H1 (cell line): ENCODE measurements at regions not wholly inside any gene's neighbourhood (a gene's known extent, or its start where the extent isn't known, plus 50 kb on each side); places are given as distances from the start of the nearest gene placed in this dataset.

Experiments
- CTCF ChIA-PET: fragments of 300-600 bp; sonication (Branson Sonifier 250); formaldehyde crosslinking; loops from one replicate; lab custom pipeline; 2021; ENCODE audit not compliant: partially characterized antibody; lab: Charles Lee
- POLR2A ChIA-PET: fragments of 300-600 bp; sonication (Branson Sonifier 250); formaldehyde crosslinking; loops from one replicate; lab custom pipeline; 2021; ENCODE audit warnings: inconsistent platforms; ENCODE audit not compliant: partially characterized antibody; lab: Charles Lee
- DNase-seq, 2 experiments: peaks; one replicate each; pipeline versions ENCODE4 v3.0.0 to v3.0.0-alpha.2; 2010 to 2022; ENCODE audit warnings: low spot score in 2 of 2, low read depth in 1 of 2, mixed read lengths in 1 of 2
- FAIRE-seq: peaks from 2 replicates; lab custom pipeline; 2011; peaks lifted over from hg19 to GRCh38; lab: Jason Lieb, UNC
- H2AFZ ChIP-seq: 2 replicates; pipeline ENCODE4 v1.8.1; 2012; ENCODE audit warnings: low read length, inconsistent platforms
- H2AK5ac ChIP-seq: 2 replicates; pipeline ENCODE4 v1.6.1; 2013; ENCODE audit warnings: low read depth, low read length
- H2BK120ac ChIP-seq: replicated peaks from 2 replicates; pipeline ENCODE3; 2013; ENCODE audit warnings: low read depth, low read length, inconsistent platforms
- H2BK12ac ChIP-seq: 2 replicates; pipeline ENCODE4 v1.6.1; 2013; ENCODE audit warnings: low read depth, low read length
- H2BK15ac ChIP-seq: 2 replicates; pipeline ENCODE4 v1.6.1; 2013; ENCODE audit warnings: low read length
- H2BK20ac ChIP-seq: 2 replicates; pipeline ENCODE4 v1.6.1; 2013; ENCODE audit warnings: low read length
- H2BK5ac ChIP-seq: 2 replicates; pipeline ENCODE4 v1.6.1; 2013; ENCODE audit warnings: low read depth, low read length
- H3K14ac ChIP-seq: 2 replicates; pipeline ENCODE4 v1.6.1; 2013; ENCODE audit warnings: inconsistent platforms; ENCODE audit not compliant: insufficient read length
- H3K18ac ChIP-seq: 2 replicates; pipeline ENCODE4 v1.6.1; 2013; ENCODE audit warnings: low read length; ENCODE audit errors: extremely low read depth
- H3K23ac ChIP-seq: 2 replicates; pipeline ENCODE4 v1.6.1; 2013; ENCODE audit warnings: inconsistent platforms; ENCODE audit not compliant: insufficient read length
- H3K23me2 ChIP-seq: 2 replicates; pipeline ENCODE4 v1.6.1; 2013; ENCODE audit warnings: low read depth, low read length
- H3K27ac ChIP-seq: 2 replicates; pipeline ENCODE4 v1.6.1; 2011; ENCODE audit warnings: low read depth, low read length, inconsistent platforms
- H3K27me3 ChIP-seq, 4 experiments: replicated peaks in 1 of 4; 1 replicate in 1 of 4; 2 replicates in 3 of 4; pipeline versions ENCODE4 v1.6.1 to v1.8.1; 2011 to 2013; ENCODE audit warnings: low read length in 3 of 4, mild to moderate bottlenecking in 3 of 4, inconsistent platforms in 2 of 4, mixed read lengths in 2 of 4, moderate library complexity in 1 of 4; ENCODE audit not compliant: control insufficient read depth in 3 of 4, insufficient read depth in 3 of 4; ENCODE audit errors: extremely low read depth in 1 of 4
- H3K36me3 ChIP-seq, 4 experiments: 2 replicates each; pipeline versions ENCODE4 v1.6.1 to v1.8.1; 2011 to 2013; ENCODE audit warnings: mild to moderate bottlenecking in 4 of 4, low read length in 3 of 4, moderate library complexity in 2 of 4, control low read depth in 1 of 4, inconsistent platforms in 1 of 4; ENCODE audit not compliant: insufficient read depth in 4 of 4, control insufficient read depth in 2 of 4
- H3K4ac ChIP-seq: replicated peaks from 2 replicates; pipeline ENCODE3; 2013; ENCODE audit warnings: low read length, low read depth, mixed read lengths, inconsistent platforms; ENCODE audit not compliant: insufficient read length
- H3K4me1 ChIP-seq, 4 experiments: replicated peaks in 1 of 4; 1 replicate in 1 of 4; 2 replicates in 3 of 4; pipeline versions ENCODE4 v1.6.1 to v1.8.1; 2011 to 2013; ENCODE audit warnings: low read length in 3 of 4, inconsistent platforms in 2 of 4, mixed read lengths in 1 of 4; ENCODE audit not compliant: insufficient read depth in 4 of 4, control insufficient read depth in 3 of 4
- H3K4me2 ChIP-seq, 2 experiments: 2 replicates each; pipeline versions ENCODE4 v1.6.1 to v1.8.1; 2011 to 2013; ENCODE audit warnings: low read depth in 2 of 2, low read length in 2 of 2, control low read depth in 1 of 2, inconsistent platforms in 1 of 2, mild to moderate bottlenecking in 1 of 2; ENCODE audit not compliant: insufficient read depth in 1 of 2
- H3K4me3 ChIP-seq, 4 experiments: fragments of 200-600, 300-600 bp in 1 of 4; sonication (generic), shearing (Covaris generic), sonication (Bioruptor Twin) in 1 of 4; 2 replicates each; pipeline versions ENCODE4 v1.5.1 to v1.8.1; 2011 to 2016; ENCODE audit warnings: low read length in 4 of 4, low read depth in 3 of 4, control low read depth in 2 of 4, inconsistent platforms in 2 of 4, mild to moderate bottlenecking in 2 of 4, mixed read lengths in 1 of 4, moderate library complexity in 1 of 4; ENCODE audit not compliant: insufficient read depth in 2 of 4; ENCODE audit errors: extremely low read depth in 1 of 4
- H3K56ac ChIP-seq: replicated peaks from 2 replicates; pipeline ENCODE3; 2013; ENCODE audit warnings: low read depth, mild to moderate bottlenecking, mixed read lengths, low read length, inconsistent platforms; ENCODE audit not compliant: insufficient read length
- H3K79me1 ChIP-seq: 2 replicates; pipeline ENCODE4 v1.6.1; 2013; ENCODE audit warnings: low read depth, low read length, control low read depth
- H3K79me2 ChIP-seq, 2 experiments: 2 replicates each; pipeline versions ENCODE4 v1.6.1 to v1.8.1; 2012 to 2013; ENCODE audit warnings: low read length in 2 of 2, mild to moderate bottlenecking in 2 of 2, inconsistent platforms in 1 of 2; ENCODE audit not compliant: insufficient read depth in 2 of 2, control insufficient read depth in 1 of 2
- H3K9ac ChIP-seq, 4 experiments: replicated peaks in 1 of 4; 1 replicate in 1 of 4; 2 replicates in 3 of 4; pipeline versions ENCODE4 v1.6.1 to v1.8.1; 2011 to 2013; ENCODE audit warnings: low read depth in 3 of 4, low read length in 3 of 4, control low read depth in 2 of 4, mild to moderate bottlenecking in 2 of 4, moderate library complexity in 2 of 4, inconsistent platforms in 1 of 4; ENCODE audit errors: extremely low read depth in 1 of 4
- H3K9me3 ChIP-seq, 2 experiments: 2 replicates each; pipeline versions ENCODE4 v1.6.1 to v1.8.1; 2012 to 2013; ENCODE audit warnings: mild to moderate bottlenecking in 2 of 2, moderate library complexity in 2 of 2, control low read depth in 1 of 2, inconsistent platforms in 1 of 2, low read depth in 1 of 2, low read length in 1 of 2, mixed read lengths in 1 of 2; ENCODE audit not compliant: insufficient read depth in 2 of 2
- H4K20me1 ChIP-seq, 2 experiments: replicated peaks in 1 of 2; 2 replicates each; pipeline versions ENCODE3 to v1.8.1; 2011 to 2013; ENCODE audit warnings: inconsistent platforms in 2 of 2, low read length in 2 of 2, mild to moderate bottlenecking in 1 of 2; ENCODE audit not compliant: insufficient read depth in 2 of 2, control insufficient read depth in 1 of 2
- H4K5ac ChIP-seq: 2 replicates; pipeline ENCODE4 v1.6.1; 2013; ENCODE audit warnings: low read length, low read depth, mixed read lengths, inconsistent platforms; ENCODE audit not compliant: insufficient read length
- H4K8ac ChIP-seq: 2 replicates; pipeline ENCODE4 v1.8.0; 2013; ENCODE audit warnings: mild to moderate bottlenecking, moderate library complexity, low read length, inconsistent platforms; ENCODE audit not compliant: insufficient read depth; ENCODE audit errors: extremely low read depth
- H4K91ac ChIP-seq: replicated peaks from 2 replicates; pipeline ENCODE3; 2013; ENCODE audit warnings: low read length, mixed read lengths, inconsistent platforms; ENCODE audit not compliant: insufficient read length
- RNF2 ChIP-seq: fragments of 200-900, 300-1000 bp; sonication (generic); IDR thresholded peaks from 2 replicates; pipeline ENCODE4 v1.7.1; 2016; ENCODE audit warnings: borderline replicate concordance, low read depth, mild to moderate bottlenecking, antibody characterized with exemption, low read length; ENCODE audit not compliant: poor library complexity, severe bottlenecking; ENCODE audit errors: missing control alignments
- WGBS, 2 experiments: shearing (Covaris generic) in 1 of 2; methylation state at CpG; one replicate each; pipeline versions ENCODE4 v1.1.6 to v1.1.7; 2013 to 2015; ENCODE audit warnings: low lambda C conversion rate in 2 of 2, mixed read lengths in 2 of 2, inconsistent platforms in 1 of 2, low coverage in 1 of 2, missing lambda C conversion rate in 1 of 2; ENCODE audit not compliant: insufficient replicate concordance in 2 of 2, insufficient coverage in 1 of 2, insufficient read length in 1 of 2; ENCODE audit errors: extremely low coverage in 1 of 2, missing lambda C conversion rate in 1 of 2; 5-methylcytosine and 5-hydroxymethylcytosine counted together

GRCh38 chr18:78146136-78147085, 833.2 kb upstream of the SALL3 start:
- no peaks in the 10 kb centered on the region for H3K36me3 ChIP-seq
- H3K4me2 ChIP-seq = no peak overlapping the region
- no peak overlapping the region for H2AFZ ChIP-seq
- H3K9ac ChIP-seq = no peak overlapping the region
- H4K20me1 ChIP-seq = no peaks in the 10 kb centered on the region
- H2BK5ac ChIP-seq = no peak overlapping the region
- H3K9me3 ChIP-seq = no peaks in the 10 kb centered on the region
- no peaks in the 10 kb centered on the region for H3K27me3 ChIP-seq
- no peaks in the 10 kb centered on the region for H3K23me2 ChIP-seq
- H2BK120ac ChIP-seq = no peak overlapping the region
- no peak for TF ChIP-seq RNF2
- H3K23ac ChIP-seq = no peak overlapping the region
- WGBS, 2 experiments = 90% methylated on average over 17 of the region's 17 CpGs; no CpG with 5 or more reads in 1 of the 2 experiments
- H4K8ac ChIP-seq = no peak overlapping the region; the same call in 1 of the 2 replicates
- H2AK5ac ChIP-seq = no peak overlapping the region
- no peak overlapping the region for H3K56ac ChIP-seq
- FAIRE-seq (no peak), DNase-seq (no peak)
- ChIA-PET POLR2A (no interaction called here), CTCF (no interaction called here)
- H2BK12ac ChIP-seq = no peak overlapping the region
- no peak overlapping the region for H4K91ac ChIP-seq
- no peak overlapping the region for H3K14ac ChIP-seq
- no peak overlapping the region for H2BK15ac ChIP-seq
- no peak overlapping the region for H3K27ac ChIP-seq
- no peak overlapping the region for H4K5ac ChIP-seq
- no peak overlapping the region for H3K18ac ChIP-seq
- no peak overlapping the region for H3K4me3 ChIP-seq
- H3K79me2 ChIP-seq = no peaks in the 10 kb centered on the region
- H3K79me1 ChIP-seq = no peaks in the 10 kb centered on the region
- H3K4me1 ChIP-seq = no peaks in the 10 kb centered on the region
- no peak overlapping the region for H3K4ac ChIP-seq
- no peak overlapping the region for H2BK20ac ChIP-seq
